ENCODE measurements at regions not wholly inside any gene's neighbourhood (a gene's known extent, or its start where the extent isn't known, plus 50 kb on each side); places are given as distances from the start of the nearest gene placed in this dataset.

- Histone ChIP-seq H3K9me3 (replicated peaks; ENCODE audit: control insufficient read depth, insufficient read depth, low read length) (no peaks in the 10 kb centered on the region), H3K9me1 (replicated peaks; ENCODE audit: control insufficient read depth, extremely low read depth, insufficient read depth, low read length) (no peaks in the 10 kb centered on the region), H3K9ac (replicated peaks; ENCODE audit: extremely low read depth, insufficient read depth, low read length) (no peak overlapping the region), H2AFZ (ENCODE audit: low read depth, low read length) (no peak overlapping the region), H4K20me1 (replicated peaks; ENCODE audit: control insufficient read depth, extremely low read depth, insufficient read depth, low read length) (no peaks in the 10 kb centered on the region), H3K27me3 (ENCODE audit: control insufficient read depth in 2 of 2, insufficient read depth in 2 of 2, low read length in 2 of 2) (no peaks in the 10 kb centered on the region), H3K79me2 (ENCODE audit: control insufficient read depth, insufficient read depth, low read length) (no peaks in the 10 kb centered on the region), H3K4me2 (ENCODE audit: insufficient read depth, low read length) (no peak overlapping the region), H3K36me3 (ENCODE audit: control insufficient read depth in 2 of 2, extremely low read depth in 1 of 2, insufficient read depth in 2 of 2, low read length in 2 of 2) (no peaks in the 10 kb centered on the region), H3K27ac (ENCODE audit: insufficient read depth, low read depth, low read length) (no peak overlapping the region), H3K4me3 (replicated peaks in 1 of 3; ENCODE audit: insufficient read depth in 1 of 3, low read depth in 1 of 3, low read length in 3 of 3) (no peak overlapping the region), H3K4me1 (ENCODE audit: control insufficient read depth, extremely low read depth, insufficient read depth, low read length) (peaks cover 9% of the 10 kb centered on the region)
- DNase-seq (ENCODE audit: low read depth, low spot score) (no peak), FAIRE-seq (no peak)
- POLR2A ChIA-PET, result no interaction called here
- CTCF ChIA-PET, result interaction anchor here (1.1 kb wide), 1 partner anchor 72 kb away, joined by 3 read pairs; no protein-coding TSS in a partner anchor
- dilution Hi-C loops (cut with MboI; ENCODE audit: extremely low pct_ligation_motif_present, low sequenced_read_pairs), result no loop called here
- intact Hi-C loops (cut with micrococcal nuclease), result loop anchor here (5.0 kb wide), 1 partner anchor 56 kb away; no protein-coding TSS in a partner anchor
- no TSS peak for BruUV-seq (replicated peaks)
- TF ChIP-seq POLR2A (IDR thresholded peaks at IDR 0.05; ENCODE audit: low read depth, low read length) (no peak), POLR2AphosphoS5 (IDR thresholded peaks at IDR 0.05; ENCODE audit: insufficient read depth, low read depth, low read length) (no peak), GATA2 (IDR thresholded peaks at IDR 0.05; ENCODE audit: insufficient read depth, insufficient read length, low read depth, low read length) (no peak), MYC (IDR thresholded peaks at IDR 0.05; ENCODE audit: low read depth, low read length) (no peak), JUN (IDR thresholded peaks at IDR 0.05; ENCODE audit: borderline replicate concordance, insufficient read depth, insufficient read length, low read depth) (no peak), EZH2 (IDR thresholded peaks at IDR 0.05; ENCODE audit: borderline replicate concordance, low read depth, low read length, severe bottlenecking) (no peak)
Observed at GRCh38 chr5:135263022-135263668, 135.9 kb downstream of the MACROH2A1 start.

- Histone ChIP-seq H3K27me3 (ENCODE audit: control insufficient read depth in 2 of 2, insufficient read depth in 2 of 2, low read length in 2 of 2) (no peaks in the 10 kb centered on the region), H3K4me3 (replicated peaks in 1 of 3; ENCODE audit: insufficient read depth in 1 of 3, low read depth in 1 of 3, low read length in 3 of 3) (no peak overlapping the region), H4K20me1 (replicated peaks; ENCODE audit: control insufficient read depth, extremely low read depth, insufficient read depth, low read length) (no peaks in the 10 kb centered on the region), H2AFZ (ENCODE audit: low read depth, low read length) (no peak overlapping the region), H3K4me1 (ENCODE audit: control insufficient read depth, extremely low read depth, insufficient read depth, low read length) (peaks cover 9% of the 10 kb centered on the region), H3K9ac (replicated peaks; ENCODE audit: extremely low read depth, insufficient read depth, low read length) (no peak overlapping the region), H3K4me2 (ENCODE audit: insufficient read depth, low read length) (no peak overlapping the region), H3K27ac (ENCODE audit: insufficient read depth, low read depth, low read length) (no peak overlapping the region), H3K9me1 (replicated peaks; ENCODE audit: control insufficient read depth, extremely low read depth, insufficient read depth, low read length) (no peaks in the 10 kb centered on the region), H3K36me3 (ENCODE audit: control insufficient read depth in 2 of 2, extremely low read depth in 1 of 2, insufficient read depth in 2 of 2, low read length in 2 of 2) (no peaks in the 10 kb centered on the region), H3K79me2 (ENCODE audit: control insufficient read depth, insufficient read depth, low read length) (no peaks in the 10 kb centered on the region), H3K9me3 (replicated peaks; ENCODE audit: control insufficient read depth, insufficient read depth, low read length) (no peaks in the 10 kb centered on the region)
- DNase-seq (ENCODE audit: low read depth, low spot score), result no peak
- ChIA-PET POLR2A (no interaction called here), CTCF (no interaction called here)
- FAIRE-seq, result no peak
- intact Hi-C loops (cut with micrococcal nuclease) (loop anchor here (5.0 kb wide), 1 partner anchor 55 kb away; no protein-coding TSS in a partner anchor), dilution Hi-C loops (cut with MboI; ENCODE audit: extremely low pct_ligation_motif_present, low sequenced_read_pairs) (no loop called here)
- BruUV-seq (replicated peaks), result no TSS peak
- TF ChIP-seq MYC (IDR thresholded peaks at IDR 0.05; ENCODE audit: low read depth, low read length), result no peak
- no peak for TF ChIP-seq JUN (IDR thresholded peaks at IDR 0.05; ENCODE audit: borderline replicate concordance, insufficient read depth, insufficient read length, low read depth)
- TF ChIP-seq CTCF (IDR thresholded peaks at IDR 0.05; ENCODE audit: extremely low read depth in 1 of 2, insufficient read depth in 1 of 2, low read depth in 1 of 2, low read length in 2 of 2), result no peak
- no peak for TF ChIP-seq POLR2AphosphoS5 (IDR thresholded peaks at IDR 0.05; ENCODE audit: insufficient read depth, low read depth, low read length)
- TF ChIP-seq GATA2 (IDR thresholded peaks at IDR 0.05; ENCODE audit: insufficient read depth, insufficient read length, low read depth, low read length), result no peak
- no peak for TF ChIP-seq FOS (IDR thresholded peaks at IDR 0.05; ENCODE audit: borderline replicate concordance, insufficient read depth, low read length)
- TF ChIP-seq EZH2 (IDR thresholded peaks at IDR 0.05; ENCODE audit: borderline replicate concordance, low read depth, low read length, severe bottlenecking), result no peak
- TF ChIP-seq, protein P1, sequence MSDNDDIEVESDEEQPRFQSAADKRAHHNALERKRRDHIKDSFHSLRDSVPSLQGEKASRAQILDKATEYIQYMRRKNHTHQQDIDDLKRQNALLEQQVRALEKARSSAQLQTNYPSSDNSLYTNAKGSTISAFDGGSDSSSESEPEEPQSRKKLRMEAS (IDR thresholded peaks at IDR 0.05; ENCODE audit: insufficient read depth, insufficient read length), result no peak
- no peak for TF ChIP-seq POLR2A (IDR thresholded peaks at IDR 0.05; ENCODE audit: low read depth, low read length)
Observed at GRCh38 chr5:135262364-135262763, 136.7 kb downstream of the MACROH2A1 start.
